DMS114 treated with DMSO at 0.1 percent for 48 hours (cell line): ENCODE measurements at regions not wholly inside any gene's neighbourhood (a gene's known extent, or its start where the extent isn't known, plus 50 kb on each side); places are given as distances from the start of the nearest gene placed in this dataset.

Experiments
- DNase-seq: peaks from one replicate; lab custom pipeline; 2025; ENCODE audit not compliant: unreplicated experiment; lab: John Stamatoyannopoulos, UW

- DNase-seq = no peak
Measured at GRCh38 chr20:40738976-40739375, 49.9 kb upstream of the MAFB start.

- DNase-seq = no peak
Measured at GRCh38 chr20:40739841-40740240, 50.8 kb upstream of the MAFB start.

- peak; percentile 2 for DNase-seq
Measured at GRCh38 chr20:40741507-40742106, 52.6 kb upstream of the MAFB start.

GRCh38 chr20:40743141-40743775 lies 54.2 kb upstream of the MAFB start:
- no peak for DNase-seq

GRCh38 chr20:40744072-40744817 lies 55.2 kb upstream of the MAFB start:
- no peak for DNase-seq

- no peak for DNase-seq
Measured at GRCh38 chr20:40744818-40745175, 55.8 kb upstream of the MAFB start.

GRCh38 chr20:40746251-40746650 lies 57.2 kb upstream of the MAFB start:
- DNase-seq = no peak

GRCh38 chr20:40748182-40748581 lies 59.1 kb upstream of the MAFB start:
- DNase-seq = no peak

- DNase-seq = no peak
Measured at GRCh38 chr20:40749985-40750506, 61.0 kb upstream of the MAFB start.

GRCh38 chr20:40750541-40751035 lies 61.6 kb upstream of the MAFB start:
- no peak for DNase-seq

- no peak for DNase-seq
Measured at GRCh38 chr20:40753472-40753871, 64.4 kb upstream of the MAFB start.

GRCh38 chr20:40754339-40754943 lies 65.4 kb upstream of the MAFB start:
- DNase-seq = no peak

GRCh38 chr20:40757087-40757486 lies 68.1 kb upstream of the MAFB start:
- DNase-seq = no peak

GRCh38 chr20:40758790-40759189 lies 69.8 kb upstream of the MAFB start:
- no peak for DNase-seq

GRCh38 chr20:40760399-40760798 lies 71.4 kb upstream of the MAFB start:
- no peak for DNase-seq

GRCh38 chr20:40763646-40764295 lies 74.7 kb upstream of the MAFB start:
- DNase-seq = no peak

- DNase-seq = no peak
Measured at GRCh38 chr20:40765814-40766480, 76.9 kb upstream of the MAFB start.

- no peak for DNase-seq
Measured at GRCh38 chr20:40766790-40767614, 78.0 kb upstream of the MAFB start.

- no peak for DNase-seq
Measured at GRCh38 chr20:40767615-40767924, 78.5 kb upstream of the MAFB start.

GRCh38 chr20:40768105-40768504 lies 79.1 kb upstream of the MAFB start:
- no peak for DNase-seq
